NCI-H526 (cell line): ENCODE measurements at regions not wholly inside any gene's neighbourhood (a gene's known extent, or its start where the extent isn't known, plus 50 kb on each side); places are given as distances from the start of the nearest gene placed in this dataset.
A peak's percentile ranks its signal among the peaks of the same experiment; 100 is the strongest.

Experiments used
- DNase-seq, 2 experiments: peaks; one replicate each; lab custom pipeline; 2025; lab: John Stamatoyannopoulos, UW

DNA sequence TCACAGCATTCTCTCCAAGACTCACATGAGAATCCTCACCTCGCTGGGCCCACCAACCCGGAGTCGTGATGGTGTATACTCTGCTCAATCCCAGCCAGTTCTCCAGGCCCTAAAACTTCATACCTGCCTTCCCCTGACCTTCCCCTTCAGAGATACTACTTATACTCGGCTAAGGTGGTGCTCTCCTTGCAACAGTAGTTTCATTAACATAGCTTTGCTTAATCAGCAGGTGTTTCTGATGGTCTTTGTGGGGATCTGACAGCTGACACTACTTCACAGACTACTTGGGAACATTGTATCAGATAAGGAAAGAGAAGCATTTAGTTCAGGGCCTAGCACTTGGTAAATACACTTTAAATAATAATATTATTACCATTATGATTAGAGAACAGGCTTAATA, 301.5 kb upstream of the DAB1 start:
- peak; percentile 18 to 42 for DNase-seq

DNA sequence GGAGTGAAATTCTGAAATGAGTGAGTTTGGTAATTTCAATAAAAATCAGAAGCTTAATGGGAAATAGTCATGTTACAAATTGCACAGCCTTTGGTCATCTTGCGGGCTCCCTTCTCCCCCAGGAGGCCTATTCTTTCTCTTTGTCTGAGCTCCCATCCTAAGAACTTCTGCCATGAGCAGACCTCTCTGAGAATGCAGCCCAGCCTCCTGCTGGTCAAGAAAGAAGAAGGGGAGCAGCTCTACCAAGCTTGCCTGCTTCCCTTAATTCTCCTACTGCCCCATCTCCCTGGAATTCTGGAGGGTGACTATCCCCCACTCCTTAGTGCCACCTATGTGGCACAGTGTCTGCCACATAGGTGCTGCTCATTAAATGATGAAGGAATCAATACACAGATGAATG, 300.7 kb upstream of the DAB1 start:
- no peak for DNase-seq

DNA sequence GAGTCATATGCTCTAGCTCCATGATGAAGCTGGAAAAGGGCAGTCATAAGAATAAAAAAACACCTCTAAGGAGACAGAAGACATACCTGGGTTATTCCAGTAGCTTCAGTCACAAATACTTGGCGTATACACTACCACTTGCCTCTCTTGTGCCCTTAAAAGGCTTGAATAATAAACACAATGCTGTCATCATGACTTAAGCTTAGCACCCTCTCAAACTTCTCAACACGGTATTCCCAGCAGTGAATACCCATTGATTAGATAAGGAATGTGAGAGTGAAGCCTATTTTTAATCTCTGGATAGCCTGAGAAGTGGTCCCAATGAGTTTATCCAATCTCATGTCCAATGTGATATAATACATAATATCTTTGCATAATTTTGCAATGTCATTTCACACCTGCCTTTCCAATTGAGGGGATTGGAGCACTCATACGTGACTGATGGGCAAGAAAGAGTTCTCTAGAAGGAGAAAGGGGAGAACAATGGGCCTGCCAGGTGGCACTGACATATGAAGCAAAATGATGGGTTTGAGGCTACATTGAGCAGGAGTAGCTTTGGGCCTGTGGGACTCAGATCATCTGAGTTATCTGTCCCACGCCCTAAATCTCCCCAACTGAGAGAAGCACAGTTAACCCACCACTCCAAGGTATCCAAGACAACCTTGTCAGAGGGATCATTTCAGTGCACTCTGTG, 298.6 kb upstream of the DAB1 start:
- no peak for DNase-seq

GRCh38 chr1:57721001-57721400, 297.1 kb upstream of the DAB1 start:
- DNase-seq, result no peak

- DNase-seq, result no peak
Observed at GRCh38 chr1:57719274-57719673, 295.4 kb upstream of the DAB1 start.

DNA sequence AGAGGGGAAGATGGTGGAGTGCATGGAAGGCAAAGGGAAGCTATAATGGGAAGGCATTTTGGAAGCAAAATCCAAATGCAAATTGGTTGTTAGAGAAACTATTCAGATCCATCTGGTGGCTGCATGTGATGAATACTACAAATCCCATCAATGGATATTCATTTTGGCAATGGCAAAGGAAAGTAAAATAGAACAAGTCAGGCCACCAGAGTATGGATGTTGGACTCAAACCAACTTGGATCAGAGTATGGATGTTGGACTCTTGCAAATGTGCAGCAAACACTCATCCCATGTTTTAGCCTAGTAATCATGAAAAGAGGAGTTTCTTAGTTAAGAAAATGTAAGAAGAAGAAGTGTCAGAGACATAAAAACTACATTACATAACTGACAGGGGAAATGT, 289.6 kb upstream of the DAB1 start:
- DNase-seq, result no peak

GRCh38 chr1:57712846-57713245, 289.0 kb upstream of the DAB1 start:
- DNase-seq, result no peak

- DNase-seq, result no peak
Observed at GRCh38 chr1:57711326-57711725, 287.5 kb upstream of the DAB1 start.

GRCh38 chr1:57707631-57708030, 283.8 kb upstream of the DAB1 start:
- DNase-seq, result no peak

DNA sequence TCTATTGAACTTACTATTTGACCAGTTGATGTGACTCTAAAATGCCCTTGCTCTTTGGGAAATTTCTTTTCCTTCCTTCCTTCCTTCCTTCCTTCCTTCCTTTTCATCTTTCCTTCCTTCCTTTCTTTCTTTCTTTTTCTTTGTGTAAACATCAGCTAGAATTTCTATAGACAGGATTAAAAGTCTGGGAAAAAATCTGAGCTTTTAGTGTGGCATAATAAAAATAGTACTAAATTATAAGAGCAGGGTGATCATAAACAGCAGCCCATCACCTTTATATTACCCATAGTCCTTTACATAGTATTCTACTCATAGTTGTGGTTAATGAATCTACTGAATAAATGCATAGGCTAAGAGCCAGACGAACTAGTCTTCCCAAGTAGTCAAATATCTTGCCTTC, 281.0 kb upstream of the DAB1 start:
- no peak for DNase-seq

- DNase-seq, result no peak
Observed at GRCh38 chr1:57704231-57704630, 280.4 kb upstream of the DAB1 start.

GRCh38 chr1:57696904-57697303, 273.0 kb upstream of the DAB1 start:
- no peak for DNase-seq

- no peak for DNase-seq
Observed at GRCh38 chr1:57696043-57696442, 272.2 kb upstream of the DAB1 start.

- DNase-seq, result no peak
Observed at GRCh38 chr1:57686306-57686705, 262.4 kb upstream of the DAB1 start.

DNA sequence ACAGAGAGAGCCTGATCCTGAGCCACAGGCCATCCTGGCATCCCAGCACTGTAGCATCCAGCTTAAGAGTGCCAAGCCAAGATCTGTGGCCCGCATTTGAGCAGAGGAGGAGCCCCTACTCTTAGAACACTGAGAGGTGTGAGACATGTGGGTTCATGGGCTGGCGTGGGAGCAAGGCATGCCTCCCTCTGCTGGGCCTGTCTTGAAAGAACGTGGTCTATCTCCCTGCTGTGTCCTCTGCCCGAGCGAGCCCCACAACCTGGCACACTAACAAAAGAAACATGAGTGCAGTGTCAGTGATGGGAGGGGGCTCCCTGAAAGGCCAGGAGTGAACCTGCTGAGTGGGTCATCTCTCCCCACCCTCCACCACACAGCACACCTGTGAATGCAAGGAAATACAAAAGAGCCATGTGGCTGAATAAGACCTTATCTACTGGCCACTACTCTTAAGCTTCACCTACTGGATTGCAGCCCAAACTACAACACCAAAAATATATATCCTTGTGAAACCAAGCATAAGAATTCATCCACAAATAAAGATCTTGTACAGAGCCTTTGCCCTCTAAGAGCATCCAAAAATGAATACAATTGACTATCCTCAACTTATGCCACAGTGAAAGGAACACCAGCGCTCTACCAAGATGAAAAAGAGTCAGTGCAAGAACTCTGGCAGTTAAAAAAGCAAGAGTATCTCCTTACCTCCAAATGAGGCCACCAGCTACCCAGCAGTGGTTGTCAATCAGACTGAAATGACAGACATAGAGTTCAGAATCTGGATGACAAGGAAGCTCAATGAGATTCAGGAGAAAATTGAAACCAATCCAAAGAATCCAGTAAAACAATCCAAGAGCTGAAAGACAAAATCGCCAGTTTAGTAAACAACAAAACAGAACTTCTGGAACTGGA, 259.4 kb upstream of the DAB1 start:
- DNase-seq, result no peak

DNA sequence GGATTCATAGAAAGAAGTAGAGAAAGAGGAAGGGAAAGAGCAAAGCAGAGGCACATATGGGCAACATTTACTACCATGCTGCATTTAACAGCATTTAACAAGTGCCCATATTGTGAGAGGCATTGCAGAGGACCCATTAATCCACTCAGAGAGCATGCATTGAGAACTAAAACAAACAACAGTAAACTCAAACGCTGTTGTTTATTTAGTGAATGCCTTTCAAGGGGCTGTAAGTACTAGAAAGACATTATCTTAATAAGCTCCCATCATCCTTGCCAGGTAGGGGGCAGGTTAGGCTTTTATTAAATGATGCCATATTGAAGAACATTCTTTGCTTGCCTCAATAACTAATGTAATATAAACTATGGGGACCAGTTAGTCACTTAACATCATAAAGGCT, 254.3 kb upstream of the DAB1 start:
- DNase-seq, result no peak

DNA sequence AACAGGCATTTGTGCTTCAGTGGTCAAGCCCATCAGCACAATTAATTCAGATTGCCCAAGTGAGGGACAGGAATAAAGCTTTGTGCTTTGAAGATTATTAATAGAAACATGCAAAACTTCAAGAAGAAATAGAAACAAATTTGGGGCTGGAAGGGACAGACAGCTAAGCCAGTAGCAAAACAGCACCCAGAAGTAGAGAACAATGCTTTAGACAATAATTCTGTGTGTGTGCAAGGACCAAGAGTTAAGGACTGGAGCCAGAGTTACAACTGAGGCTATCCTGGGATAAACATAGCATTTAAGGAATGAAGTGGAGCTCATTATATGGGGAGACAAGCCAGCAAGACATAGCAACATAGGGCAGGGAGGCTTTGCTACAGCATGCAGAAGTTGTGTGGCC, 251.9 kb upstream of the DAB1 start:
- DNase-seq, result no peak

GRCh38 chr1:57674801-57675200, 250.9 kb upstream of the DAB1 start:
- no peak for DNase-seq

- DNase-seq, result no peak
Observed at GRCh38 chr1:57672346-57673140, 248.7 kb upstream of the DAB1 start.

DNA sequence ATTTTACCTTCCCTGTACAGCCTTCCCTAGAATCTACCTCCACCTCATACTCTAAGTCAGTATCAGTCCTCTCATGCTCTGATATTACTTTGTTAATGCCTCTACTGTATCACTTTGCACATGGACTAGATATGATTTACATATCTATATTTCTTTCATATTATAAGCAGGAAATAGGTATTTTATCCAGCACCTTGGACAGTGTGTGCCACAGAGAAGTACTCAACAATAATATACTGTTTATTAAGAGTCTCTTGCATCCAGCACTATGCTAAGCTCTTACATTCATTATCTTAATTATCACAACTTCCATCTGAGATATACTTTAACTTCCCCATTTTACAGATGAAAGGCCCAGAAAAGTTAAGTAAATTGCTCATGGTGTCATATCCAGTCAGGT, 247.9 kb upstream of the DAB1 start:
- DNase-seq, result no peak

DNA sequence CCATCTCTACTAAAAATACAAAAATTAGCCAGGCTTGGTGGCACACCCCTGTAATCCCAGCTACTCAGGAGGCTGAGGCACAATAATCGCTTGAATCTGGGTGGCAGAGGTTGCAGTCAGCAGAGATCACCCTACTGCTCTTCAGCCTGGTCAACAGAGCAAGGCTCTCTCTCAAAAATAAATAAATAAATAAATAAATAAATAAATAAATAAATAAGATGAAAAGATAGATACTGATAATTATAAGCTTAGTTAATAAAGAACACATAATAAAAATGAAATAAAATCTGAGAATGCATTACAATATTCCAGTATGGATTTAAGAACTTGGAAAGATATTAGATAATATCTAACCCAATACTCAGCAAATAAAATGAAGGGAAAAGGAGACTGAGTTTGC, 235.9 kb upstream of the DAB1 start:
- DNase-seq, result no peak

- DNase-seq, result no peak
Observed at GRCh38 chr1:57655161-57655560, 231.3 kb upstream of the DAB1 start.

GRCh38 chr1:57644667-57645066, 220.8 kb upstream of the DAB1 start:
- DNase-seq, result no peak
